ENCODE measurements at regions not wholly inside any gene's neighbourhood (a gene's known extent, or its start where the extent isn't known, plus 50 kb on each side); places are given as distances from the start of the nearest gene placed in this dataset.
"Not testable (repeated sequence)": the region's sequence is repeated elsewhere in the genome, so short reads cannot be mapped to it uniquely, and the experiment has no call there.

GRCh38 chr14:98223710-98224109 lies 1048.3 kb downstream of the BCL11B start:
- DNase-seq, result not testable (repeated sequence)

- no peak for DNase-seq
Observed at GRCh38 chr14:98226411-98226810, 1045.6 kb downstream of the BCL11B start.

- no peak for DNase-seq
Observed at GRCh38 chr14:98227000-98227726, 1044.8 kb downstream of the BCL11B start.

- DNase-seq, result no peak
Observed at GRCh38 chr14:98227727-98228111, 1044.3 kb downstream of the BCL11B start.

GRCh38 chr14:98229656-98230366 lies 1042.2 kb downstream of the BCL11B start:
- DNase-seq, result no peak

- DNase-seq, result no peak
Observed at GRCh38 chr14:98230411-98230810, 1041.6 kb downstream of the BCL11B start.

GRCh38 chr14:98231210-98231609 lies 1040.8 kb downstream of the BCL11B start:
- DNase-seq, result no peak

GRCh38 chr14:98233656-98234055 lies 1038.3 kb downstream of the BCL11B start:
- no peak for DNase-seq

GRCh38 chr14:98234208-98234607 lies 1037.8 kb downstream of the BCL11B start:
- no peak for DNase-seq

- no peak for DNase-seq
Observed at GRCh38 chr14:98236314-98236713, 1035.7 kb downstream of the BCL11B start.

GRCh38 chr14:98237939-98238338 lies 1034.1 kb downstream of the BCL11B start:
- DNase-seq, result no peak

GRCh38 chr14:98240376-98240775 lies 1031.6 kb downstream of the BCL11B start:
- no peak for DNase-seq

GRCh38 chr14:98242903-98243302 lies 1029.1 kb downstream of the BCL11B start:
- no peak for DNase-seq

GRCh38 chr14:98243332-98243731 lies 1028.7 kb downstream of the BCL11B start:
- DNase-seq, result no peak

- no peak for DNase-seq
Observed at GRCh38 chr14:98244162-98244948, 1027.6 kb downstream of the BCL11B start.

- no peak for DNase-seq
Observed at GRCh38 chr14:98244966-98245569, 1026.9 kb downstream of the BCL11B start.

- DNase-seq, result no peak
Observed at GRCh38 chr14:98249057-98249456, 1022.9 kb downstream of the BCL11B start.

- DNase-seq, result no peak
Observed at GRCh38 chr14:98249476-98249875, 1022.5 kb downstream of the BCL11B start.

- DNase-seq, result peak; percentile 1
Observed at GRCh38 chr14:98252820-98253219, 1019.2 kb downstream of the BCL11B start.

- DNase-seq, result no peak
Observed at GRCh38 chr14:98259881-98260280, 1012.1 kb downstream of the BCL11B start.

- DNase-seq, result no peak
Observed at GRCh38 chr14:98262566-98262965, 1009.4 kb downstream of the BCL11B start.

- DNase-seq, result no peak
Observed at GRCh38 chr14:98269533-98269932, 1002.5 kb downstream of the BCL11B start.

GRCh38 chr14:98270201-98270600 lies 1001.8 kb downstream of the BCL11B start:
- no peak for DNase-seq
